D721Med (cell line): ENCODE measurements at regions not wholly inside any gene's neighbourhood (a gene's known extent, or its start where the extent isn't known, plus 50 kb on each side); places are given as distances from the start of the nearest gene placed in this dataset.

Experiments
- DNase-seq: peaks from one replicate; pipeline ENCODE4 v3.0.0; 2011; ENCODE audit warnings: low spot score; ENCODE audit not compliant: insufficient read length
- FAIRE-seq: peaks from 2 replicates; lab custom pipeline; 2011; peaks lifted over from hg19 to GRCh38; lab: Jason Lieb, UNC
- CTCF ChIP-seq: IDR thresholded peaks from 2 replicates; pipeline ENCODE4 v1.5.1; 2012; ENCODE audit warnings: mild to moderate bottlenecking, control low read depth; ENCODE audit not compliant: insufficient read depth; ENCODE audit errors: missing control alignments

GRCh38 chr3:159528251-159528895 is 460.3 kb upstream of the IL12A start:
- DNase-seq, result no peak
- no peak for FAIRE-seq
- no peak for TF ChIP-seq CTCF

- FAIRE-seq (no peak), DNase-seq (no peak)
- no peak for TF ChIP-seq CTCF
Measured at GRCh38 chr3:159532577-159532976, 456.1 kb upstream of the IL12A start.

DNA sequence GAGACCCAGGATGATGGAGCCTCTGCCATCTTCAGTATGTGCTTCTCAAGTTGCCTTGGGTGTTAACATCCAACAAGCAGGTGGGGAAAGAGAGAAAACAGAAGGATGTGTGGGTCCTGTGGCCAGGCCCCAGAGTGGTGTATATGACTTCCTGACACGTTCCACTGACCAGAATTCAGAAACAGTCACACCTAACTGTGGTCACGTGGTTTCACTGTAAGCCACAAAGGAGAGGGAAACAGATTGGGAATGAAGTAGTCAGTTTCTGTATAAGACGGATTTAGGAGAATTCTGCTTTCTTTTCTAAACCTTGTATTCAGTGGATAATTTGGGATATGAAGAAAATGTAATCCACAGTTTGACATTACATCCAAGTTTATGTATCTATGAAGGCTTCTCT is 454.1 kb upstream of the IL12A start:
- no peak for FAIRE-seq
- no peak for DNase-seq
- TF ChIP-seq CTCF, result no peak

- FAIRE-seq, result no peak
Measured at GRCh38 chr3:159536876-159537275, 451.8 kb upstream of the IL12A start.

DNA sequence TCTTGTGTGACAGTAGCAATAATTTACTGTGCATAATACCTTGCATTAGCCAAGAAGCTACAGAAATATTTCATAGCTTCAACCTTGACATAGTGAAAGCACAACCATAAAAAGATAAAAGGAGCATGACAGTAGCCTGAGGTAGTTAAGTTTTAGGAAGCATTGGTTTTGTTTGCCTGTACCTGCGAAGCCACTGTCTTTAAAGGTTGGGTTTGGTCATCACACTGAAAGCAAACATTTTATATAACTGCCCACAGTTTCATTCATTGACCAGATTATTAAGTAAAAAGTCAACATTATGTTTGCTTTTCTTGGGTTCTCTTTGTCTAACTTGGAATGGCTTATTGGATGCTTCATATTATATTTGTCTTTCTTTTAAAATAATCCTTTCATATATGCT is 450.1 kb upstream of the IL12A start:
- no peak for DNase-seq
- TF ChIP-seq CTCF, result no peak
- FAIRE-seq, result no peak

More at GRCh38 chr3:159536876-159537275, 451.8 kb upstream of the IL12A start:
- DNase-seq, result no peak
- no peak for TF ChIP-seq CTCF

GRCh38 chr3:159540882-159541495 is 447.6 kb upstream of the IL12A start:
- DNase-seq, result no peak
- FAIRE-seq, result no peak
- no peak for TF ChIP-seq CTCF

GRCh38 chr3:159548675-159549335 is 439.8 kb upstream of the IL12A start:
- TF ChIP-seq CTCF, result no peak
- no peak for FAIRE-seq
- DNase-seq, result no peak
